Activated CD8-positive, alpha-beta T cell treated with anti-CD3 and anti-CD28 coated beads for 36 hours (primary cell): ENCODE measurements at regions not wholly inside any gene's neighbourhood (a gene's known extent, or its start where the extent isn't known, plus 50 kb on each side); places are given as distances from the start of the nearest gene placed in this dataset.

Source experiments
- ATAC-seq: fragments of 200-7000 bp; cut with Tn5 transposase; one replicate; pipeline ENCODE4 v1.10.0; 2021; ENCODE audit warnings: mild to moderate bottlenecking, moderate library complexity
- CTCF ChIA-PET: fragments of 350-600 bp; sonication (Branson Sonifier 250); formaldehyde crosslinking; loops from one replicate; lab custom pipeline; 2021; ENCODE audit warnings: antibody characterized with exemption; lab: Charles Lee
- POLR2A ChIA-PET: fragments of 350-600 bp; sonication (Branson Sonifier 250); formaldehyde crosslinking; loops from one replicate; lab custom pipeline; 2021; ENCODE audit warnings: antibody characterized with exemption; lab: Charles Lee
- DNase-seq: peaks from one replicate; pipeline ENCODE4 v3.0.0-alpha.2; 2020
- H3K27ac Mint-ChIP-seq: one replicate; pipeline ENCODE4 v1.8.0; 2021; ENCODE audit warnings: mild to moderate bottlenecking, mixed read lengths
- H3K27me3 Mint-ChIP-seq: one replicate; pipeline ENCODE4 v1.8.0; 2021; ENCODE audit warnings: mixed read lengths
- H3K36me3 Mint-ChIP-seq: one replicate; pipeline ENCODE4 v1.8.0; 2021; ENCODE audit warnings: low read depth, mixed read lengths
- H3K4me1 Mint-ChIP-seq: one replicate; pipeline ENCODE4 v1.8.0; 2021; ENCODE audit warnings: low read depth, mixed read lengths
- H3K4me3 Mint-ChIP-seq: one replicate; pipeline ENCODE4 v1.8.0; 2021; ENCODE audit warnings: mild to moderate bottlenecking, moderate library complexity, mixed read lengths
- H3K9me3 Mint-ChIP-seq: one replicate; pipeline ENCODE4 v1.8.0; 2021; ENCODE audit warnings: mixed read lengths
- CTCF ChIP-seq: fragments of 200-600 bp; IDR thresholded peaks from one replicate; pipeline ENCODE4 v1.8.0; 2022; ENCODE audit warnings: antibody characterized with exemption, mild to moderate bottlenecking
- intact Hi-C: fragments of 100-400 bp; cut with micrococcal nuclease; formaldehyde crosslinking; loops from one replicate; pipeline ENCODE4 v1.10.0; 2022

GRCh38 chr5:173670791-173671120 lies 54.3 kb upstream of the BOD1 start:
- intact Hi-C loops, result no loop called here
- POLR2A ChIA-PET, result interaction anchor here (1.0 kb wide), 1 partner anchor 26 kb away, joined by 3 read pairs; no protein-coding TSS in a partner anchor
- ATAC-seq (no peak), DNase-seq (no peak)
- Mint-ChIP-seq H3K9me3 (peaks cover 6% of the 10 kb centered on the region), H3K36me3 (no peaks in the 10 kb centered on the region), H3K27ac (no peak overlapping the region), H3K4me3 (no peak overlapping the region), H3K27me3 (peaks cover 1% of the 10 kb centered on the region), H3K4me1 (no peaks in the 10 kb centered on the region)
- TF ChIP-seq CTCF, result no peak
- CTCF ChIA-PET, result interaction anchor here (1.2 kb wide), 1 partner anchor 13 kb away, joined by 3 read pairs; no protein-coding TSS in a partner anchor

- Mint-ChIP-seq H3K36me3 (no peaks in the 10 kb centered on the region), H3K4me1 (no peaks in the 10 kb centered on the region), H3K27me3 (peaks cover 1% of the 10 kb centered on the region), H3K27ac (no peak overlapping the region), H3K9me3 (peaks cover 6% of the 10 kb centered on the region), H3K4me3 (no peak overlapping the region)
- intact Hi-C loops, result no loop called here
- ATAC-seq (no peak), DNase-seq (no peak)
- ChIA-PET CTCF (interaction anchor here (1.1 to 1.2 kb wide), 2 partner anchors 14 to 31 kb away, joined by 3 to 5 read pairs; no protein-coding TSS in a partner anchor), POLR2A (interaction anchor here (1.0 kb wide), 1 partner anchor 26 kb away, joined by 3 read pairs; no protein-coding TSS in a partner anchor)
- TF ChIP-seq CTCF, result no peak
These were observed 54.9 kb upstream of the BOD1 start for GRCh38 chr5:173671121-173671949.

- Mint-ChIP-seq H3K4me1 (no peaks in the 10 kb centered on the region), H3K27ac (no peak overlapping the region), H3K36me3 (no peaks in the 10 kb centered on the region), H3K4me3 (no peak overlapping the region), H3K27me3 (peaks cover 1% of the 10 kb centered on the region), H3K9me3 (peaks cover 6% of the 10 kb centered on the region)
- ATAC-seq (no peak), DNase-seq (no peak)
- intact Hi-C loops, result no loop called here
- POLR2A ChIA-PET, result no interaction called here
- CTCF ChIA-PET, result interaction anchor here (1.1 kb wide), 1 partner anchor 30 kb away, joined by 5 read pairs; no protein-coding TSS in a partner anchor
- TF ChIP-seq CTCF, result no peak
These were observed 55.7 kb upstream of the BOD1 start for GRCh38 chr5:173672166-173672565.

GRCh38 chr5:173672891-173673290 lies 56.4 kb upstream of the BOD1 start:
- H3K27me3 Mint-ChIP-seq, result peaks cover 1% of the 10 kb centered on the region
- no peak for ATAC-seq
- ChIA-PET CTCF (no interaction called here), POLR2A (no interaction called here)
- H3K27ac Mint-ChIP-seq, result no peak overlapping the region
- peaks cover 6% of the 10 kb centered on the region for H3K9me3 Mint-ChIP-seq
- H3K4me3 Mint-ChIP-seq, result no peak overlapping the region
- intact Hi-C loops, result no loop called here
- H3K36me3 Mint-ChIP-seq, result no peaks in the 10 kb centered on the region
- no peak for TF ChIP-seq CTCF
- no peaks in the 10 kb centered on the region for H3K4me1 Mint-ChIP-seq
- no peak for DNase-seq
